ENCODE measurements at regions not wholly inside any gene's neighbourhood (a gene's known extent, or its start where the extent isn't known, plus 50 kb on each side); places are given as distances from the start of the nearest gene placed in this dataset.

DNA sequence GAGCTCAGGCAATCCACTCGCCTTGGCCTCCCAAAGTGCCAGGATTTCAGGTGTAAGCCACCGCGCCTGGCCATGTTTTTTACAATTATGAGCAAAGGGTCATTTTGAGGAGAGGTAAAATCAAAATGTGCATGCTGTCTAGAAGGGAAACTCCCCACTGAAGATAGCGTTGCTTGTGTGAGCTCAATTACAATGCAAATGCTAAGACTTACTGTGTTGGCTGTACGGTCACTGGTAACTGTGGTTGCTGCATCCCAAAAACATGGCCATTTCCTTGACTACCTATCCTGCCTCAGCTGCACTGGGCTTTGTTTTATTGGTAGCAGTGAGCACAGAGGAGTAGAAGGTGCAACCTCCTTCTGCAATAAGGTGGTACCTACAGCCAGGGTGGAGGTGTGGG lies 77.4 kb upstream of the SPATA31E1 start:
- TF ChIP-seq, protein P1, sequence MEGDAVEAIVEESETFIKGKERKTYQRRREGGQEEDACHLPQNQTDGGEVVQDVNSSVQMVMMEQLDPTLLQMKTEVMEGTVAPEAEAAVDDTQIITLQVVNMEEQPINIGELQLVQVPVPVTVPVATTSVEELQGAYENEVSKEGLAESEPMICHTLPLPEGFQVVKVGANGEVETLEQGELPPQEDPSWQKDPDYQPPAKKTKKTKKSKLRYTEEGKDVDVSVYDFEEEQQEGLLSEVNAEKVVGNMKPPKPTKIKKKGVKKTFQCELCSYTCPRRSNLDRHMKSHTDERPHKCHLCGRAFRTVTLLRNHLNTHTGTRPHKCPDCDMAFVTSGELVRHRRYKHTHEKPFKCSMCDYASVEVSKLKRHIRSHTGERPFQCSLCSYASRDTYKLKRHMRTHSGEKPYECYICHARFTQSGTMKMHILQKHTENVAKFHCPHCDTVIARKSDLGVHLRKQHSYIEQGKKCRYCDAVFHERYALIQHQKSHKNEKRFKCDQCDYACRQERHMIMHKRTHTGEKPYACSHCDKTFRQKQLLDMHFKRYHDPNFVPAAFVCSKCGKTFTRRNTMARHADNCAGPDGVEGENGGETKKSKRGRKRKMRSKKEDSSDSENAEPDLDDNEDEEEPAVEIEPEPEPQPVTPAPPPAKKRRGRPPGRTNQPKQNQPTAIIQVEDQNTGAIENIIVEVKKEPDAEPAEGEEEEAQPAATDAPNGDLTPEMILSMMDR (IDR thresholded peaks at IDR 0.05), result no peak
- intact Hi-C loops (cut with DNase I), result no loop called here
- Histone ChIP-seq H3K27me3 (no peaks in the 10 kb centered on the region), H3K4me3 (no peak overlapping the region), H3K36me3 (no peaks in the 10 kb centered on the region), H3K4me1 (no peaks in the 10 kb centered on the region), H3K27ac (no peak overlapping the region), H3K9me3 (no peaks in the 10 kb centered on the region), H3K9ac (ENCODE audit: low read depth in 2 of 2, low read length in 2 of 2) (no peak overlapping the region)
- DNase-seq, result no peak

GRCh38 chr9:87810008-87810407 lies 72.7 kb upstream of the SPATA31E1 start:
- no peaks in the 10 kb centered on the region for H3K9me3 ChIP-seq

DNA sequence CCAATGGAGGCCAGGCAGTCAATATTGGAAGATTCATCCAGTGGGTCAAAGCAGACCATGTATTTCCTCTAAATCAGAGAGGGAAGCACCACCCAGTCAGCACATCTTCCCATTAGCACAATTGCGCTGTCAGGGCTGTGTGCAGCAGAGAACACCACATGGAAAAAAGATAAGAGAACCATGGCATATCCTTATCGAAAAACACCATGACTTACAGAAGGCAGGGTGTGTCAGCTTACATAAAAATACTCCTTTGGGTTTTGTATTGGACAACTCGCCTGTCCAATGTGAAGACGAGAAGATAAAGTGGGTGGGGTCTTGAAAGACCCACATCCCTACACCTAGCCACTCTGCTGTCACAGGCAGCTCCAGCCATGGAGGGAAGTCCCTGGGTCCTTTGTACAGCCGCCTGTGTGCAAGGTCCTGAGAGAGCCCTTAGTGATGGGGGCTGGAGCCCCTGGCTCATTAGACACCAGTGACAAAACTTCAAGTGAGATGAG lies 71.9 kb upstream of the SPATA31E1 start:
- TF ChIP-seq, protein P1 (IDR thresholded peaks at IDR 0.05), result no peak
- Histone ChIP-seq H3K4me1 (no peaks in the 10 kb centered on the region), H3K9ac (ENCODE audit: low read depth in 2 of 2, low read length in 2 of 2) (no peak overlapping the region), H3K9me3 (no peaks in the 10 kb centered on the region), H3K27me3 (no peaks in the 10 kb centered on the region), H3K27ac (no peak overlapping the region), H3K4me3 (no peak overlapping the region), H3K36me3 (no peaks in the 10 kb centered on the region)
- DNase-seq, result no peak
- intact Hi-C loops (cut with DNase I), result loop anchor here (5.0 kb wide), 1 partner anchor 133 kb away; no protein-coding TSS in a partner anchor

More at GRCh38 chr9:87810008-87810407, 72.7 kb upstream of the SPATA31E1 start:
- H3K27ac ChIP-seq, result no peak overlapping the region
- H3K27me3 ChIP-seq, result no peaks in the 10 kb centered on the region
- TF ChIP-seq, protein P1 (IDR thresholded peaks at IDR 0.05), result no peak
- no peak overlapping the region for H3K9ac ChIP-seq (ENCODE audit: low read depth in 2 of 2, low read length in 2 of 2)
- no peaks in the 10 kb centered on the region for H3K36me3 ChIP-seq
- H3K4me3 ChIP-seq, result no peak overlapping the region
- H3K4me1 ChIP-seq, result no peaks in the 10 kb centered on the region
- intact Hi-C loops (cut with DNase I), result loop anchor here (5.0 kb wide), 1 partner anchor 133 kb away; no protein-coding TSS in a partner anchor
- DNase-seq, result no peak

- DNase-seq, result no peak
- intact Hi-C loops (cut with DNase I), result loop anchor here (5.0 kb wide), 1 partner anchor 135 kb away; no protein-coding TSS in a partner anchor
- H3K4me3 ChIP-seq, result no peak overlapping the region
Measured at GRCh38 chr9:87812375-87813118, 70.1 kb upstream of the SPATA31E1 start.

GRCh38 chr9:87813119-87813463 lies 69.6 kb upstream of the SPATA31E1 start:
- Histone ChIP-seq H3K27ac (no peak overlapping the region), H3K9ac (ENCODE audit: low read depth in 2 of 2, low read length in 2 of 2) (no peak overlapping the region), H3K36me3 (no peaks in the 10 kb centered on the region), H3K4me3 (no peak overlapping the region), H3K27me3 (no peaks in the 10 kb centered on the region), H3K9me3 (no peaks in the 10 kb centered on the region), H3K4me1 (no peaks in the 10 kb centered on the region)
- intact Hi-C loops (cut with DNase I), result loop anchor here (5.0 kb wide), 1 partner anchor 136 kb away; no protein-coding TSS in a partner anchor
- TF ChIP-seq, protein P1 (IDR thresholded peaks at IDR 0.05), result no peak
- DNase-seq, result no peak

More at GRCh38 chr9:87812375-87813118, 70.1 kb upstream of the SPATA31E1 start:
- H3K27ac ChIP-seq, result no peak overlapping the region
- TF ChIP-seq, protein P1 (IDR thresholded peaks at IDR 0.05), result peak; percentile 63
- H3K4me1 ChIP-seq, result no peaks in the 10 kb centered on the region
- no peaks in the 10 kb centered on the region for H3K36me3 ChIP-seq
- no peak overlapping the region for H3K9ac ChIP-seq (ENCODE audit: low read depth in 2 of 2, low read length in 2 of 2)
- H3K9me3 ChIP-seq, result no peaks in the 10 kb centered on the region
- H3K27me3 ChIP-seq, result no peaks in the 10 kb centered on the region
